ENCODE measurements at regions not wholly inside any gene's neighbourhood (a gene's known extent, or its start where the extent isn't known, plus 50 kb on each side); places are given as distances from the start of the nearest gene placed in this dataset.

GRCh38 chr3:175893566-175893965 lies 1034.4 kb downstream of the NAALADL2 start:
- DNase-seq = no peak

GRCh38 chr3:175890066-175890465 lies 1030.9 kb downstream of the NAALADL2 start:
- no peak for DNase-seq

GRCh38 chr3:175885231-175885766 lies 1026.2 kb downstream of the NAALADL2 start:
- DNase-seq = no peak

- no peak for DNase-seq
These were observed 1020.3 kb downstream of the NAALADL2 start for GRCh38 chr3:175879417-175879816.

GRCh38 chr3:175869404-175869803 lies 1010.3 kb downstream of the NAALADL2 start:
- no peak for DNase-seq

- no peak for DNase-seq
These were observed 1009.5 kb downstream of the NAALADL2 start for GRCh38 chr3:175868626-175869025.

- DNase-seq = no peak
These were observed 1006.6 kb downstream of the NAALADL2 start for GRCh38 chr3:175865724-175866123.

- DNase-seq = no peak
These were observed 1002.8 kb downstream of the NAALADL2 start for GRCh38 chr3:175861916-175862315.
